ENCODE measurements at regions not wholly inside any gene's neighbourhood (a gene's known extent, or its start where the extent isn't known, plus 50 kb on each side); places are given as distances from the start of the nearest gene placed in this dataset.

- ATAC-seq (ENCODE audit: low FRiP score) (no peak), DNase-seq (ENCODE audit: low spot score) (no peak)
- TF ChIP-seq, protein P1, sequence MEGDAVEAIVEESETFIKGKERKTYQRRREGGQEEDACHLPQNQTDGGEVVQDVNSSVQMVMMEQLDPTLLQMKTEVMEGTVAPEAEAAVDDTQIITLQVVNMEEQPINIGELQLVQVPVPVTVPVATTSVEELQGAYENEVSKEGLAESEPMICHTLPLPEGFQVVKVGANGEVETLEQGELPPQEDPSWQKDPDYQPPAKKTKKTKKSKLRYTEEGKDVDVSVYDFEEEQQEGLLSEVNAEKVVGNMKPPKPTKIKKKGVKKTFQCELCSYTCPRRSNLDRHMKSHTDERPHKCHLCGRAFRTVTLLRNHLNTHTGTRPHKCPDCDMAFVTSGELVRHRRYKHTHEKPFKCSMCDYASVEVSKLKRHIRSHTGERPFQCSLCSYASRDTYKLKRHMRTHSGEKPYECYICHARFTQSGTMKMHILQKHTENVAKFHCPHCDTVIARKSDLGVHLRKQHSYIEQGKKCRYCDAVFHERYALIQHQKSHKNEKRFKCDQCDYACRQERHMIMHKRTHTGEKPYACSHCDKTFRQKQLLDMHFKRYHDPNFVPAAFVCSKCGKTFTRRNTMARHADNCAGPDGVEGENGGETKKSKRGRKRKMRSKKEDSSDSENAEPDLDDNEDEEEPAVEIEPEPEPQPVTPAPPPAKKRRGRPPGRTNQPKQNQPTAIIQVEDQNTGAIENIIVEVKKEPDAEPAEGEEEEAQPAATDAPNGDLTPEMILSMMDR (IDR thresholded peaks at IDR 0.05) = no peak
These were observed 267.9 kb upstream of the NPSR1 start for GRCh38 chr7:34390103-34390502.

GRCh38 chr7:34392972-34393371 lies 265.0 kb upstream of the NPSR1 start:
- TF ChIP-seq, protein P1 (IDR thresholded peaks at IDR 0.05) = no peak
- no peak for DNase-seq (ENCODE audit: low spot score)

GRCh38 chr7:34396437-34397064 lies 261.5 kb upstream of the NPSR1 start:
- ATAC-seq (ENCODE audit: low FRiP score) (no peak), DNase-seq (ENCODE audit: low spot score) (no peak)
- TF ChIP-seq, protein P1 (IDR thresholded peaks at IDR 0.05) = no peak

More at GRCh38 chr7:34392972-34393371, 265.0 kb upstream of the NPSR1 start:
- ATAC-seq (ENCODE audit: low FRiP score) = no peak

GRCh38 chr7:34401776-34402175 lies 256.2 kb upstream of the NPSR1 start:
- ATAC-seq (ENCODE audit: low FRiP score) (no peak), DNase-seq (ENCODE audit: low spot score) (no peak)
- TF ChIP-seq, protein P1 (IDR thresholded peaks at IDR 0.05) = no peak

- DNase-seq (ENCODE audit: low spot score) = no peak
- ATAC-seq (ENCODE audit: low FRiP score) = no peak
- TF ChIP-seq, protein P1 (IDR thresholded peaks at IDR 0.05) = no peak
These were observed 251.0 kb upstream of the NPSR1 start for GRCh38 chr7:34406848-34407530.

GRCh38 chr7:34407586-34407985 lies 250.4 kb upstream of the NPSR1 start:
- TF ChIP-seq, protein P1 (IDR thresholded peaks at IDR 0.05) = no peak
- DNase-seq (ENCODE audit: low spot score) (no peak), ATAC-seq (ENCODE audit: low FRiP score) (no peak)

DNA sequence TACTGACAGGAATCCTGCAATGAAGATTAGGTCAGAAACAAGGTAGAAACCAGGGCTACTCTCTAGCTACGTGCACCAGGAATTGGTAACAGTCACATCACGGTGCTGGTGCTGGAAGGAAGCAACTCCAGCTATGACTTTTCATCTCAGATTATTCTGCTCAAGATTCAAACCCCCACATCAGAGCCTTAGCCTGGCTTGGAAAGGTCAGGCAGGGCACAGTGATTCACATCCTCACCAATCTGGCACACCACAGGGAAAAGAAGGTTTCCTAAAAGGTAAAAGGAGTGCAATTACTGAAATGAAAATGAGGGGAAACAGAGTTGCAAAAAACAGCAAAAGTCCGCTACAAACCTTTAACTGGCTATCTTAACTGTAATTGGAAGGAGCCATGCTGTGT lies 240.2 kb upstream of the NPSR1 start:
- DNase-seq (ENCODE audit: low spot score) (no peak), ATAC-seq (ENCODE audit: low FRiP score) (no peak)
- TF ChIP-seq, protein P1 (IDR thresholded peaks at IDR 0.05) = no peak
